ENCODE measurements at regions not wholly inside any gene's neighbourhood (a gene's known extent, or its start where the extent isn't known, plus 50 kb on each side); places are given as distances from the start of the nearest gene placed in this dataset.

DNA sequence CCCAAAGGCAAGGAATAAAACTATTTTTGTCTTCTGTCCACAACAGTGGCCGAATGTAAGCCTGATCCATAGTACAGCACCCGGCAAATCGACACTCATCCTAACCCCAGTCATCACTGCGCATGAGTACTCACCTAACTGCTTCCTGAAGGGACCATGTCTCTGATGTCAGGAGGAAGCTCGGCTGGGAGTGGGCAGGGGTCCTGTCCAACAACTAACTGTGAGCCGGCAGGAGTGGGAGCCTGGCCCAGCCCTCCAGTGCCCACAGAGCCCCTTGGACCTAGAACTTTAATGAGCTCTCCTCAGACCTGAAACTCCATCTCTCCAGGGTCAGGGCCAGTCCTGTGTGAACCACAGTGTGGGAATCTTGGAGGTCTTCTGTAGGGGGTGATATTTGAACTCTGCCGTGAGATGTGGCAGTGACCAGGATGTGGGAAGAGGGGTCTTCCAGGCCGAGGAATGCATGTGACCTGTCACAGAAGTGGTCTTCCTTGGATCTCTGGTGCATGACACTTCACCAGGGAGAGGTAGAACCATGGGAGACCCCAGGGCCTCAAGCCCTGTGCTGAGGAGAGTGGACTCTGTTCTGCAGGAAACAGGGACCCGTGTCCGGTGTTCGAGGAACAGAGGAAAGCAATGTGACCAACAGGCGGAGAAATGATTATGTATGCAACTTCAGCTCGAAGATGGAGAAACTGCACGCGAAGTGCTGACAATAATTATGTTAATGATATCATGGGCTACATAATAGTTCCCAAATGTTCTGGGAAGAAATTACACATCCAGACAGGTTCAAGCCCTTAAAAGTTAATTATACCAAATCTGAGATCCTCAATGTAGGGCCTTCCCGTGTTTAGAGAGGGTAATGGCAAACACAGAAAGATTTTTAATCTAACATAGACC is 240.1 kb upstream of the HDAC4 start:
- no peak for DNase-seq

DNA sequence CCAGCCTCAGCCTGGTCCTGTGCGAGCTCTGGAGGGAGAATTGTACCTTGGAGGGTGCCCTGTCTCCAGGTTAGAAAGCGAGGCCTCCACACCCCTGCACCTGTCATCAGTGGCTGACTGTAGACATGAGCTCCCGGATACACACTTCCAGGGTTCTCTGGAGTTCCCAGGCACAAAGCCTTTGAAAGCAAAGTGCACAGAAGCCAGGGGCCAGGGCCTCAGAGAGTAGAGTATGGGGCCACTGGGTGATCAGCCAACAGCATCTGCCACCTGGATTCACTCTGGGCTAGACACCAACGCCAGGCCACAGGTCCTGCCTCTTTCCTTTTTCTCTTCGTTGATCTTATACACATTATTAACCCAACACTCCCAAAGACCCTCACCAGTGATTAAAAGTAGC is 239.4 kb upstream of the HDAC4 start:
- no peak for DNase-seq

DNA sequence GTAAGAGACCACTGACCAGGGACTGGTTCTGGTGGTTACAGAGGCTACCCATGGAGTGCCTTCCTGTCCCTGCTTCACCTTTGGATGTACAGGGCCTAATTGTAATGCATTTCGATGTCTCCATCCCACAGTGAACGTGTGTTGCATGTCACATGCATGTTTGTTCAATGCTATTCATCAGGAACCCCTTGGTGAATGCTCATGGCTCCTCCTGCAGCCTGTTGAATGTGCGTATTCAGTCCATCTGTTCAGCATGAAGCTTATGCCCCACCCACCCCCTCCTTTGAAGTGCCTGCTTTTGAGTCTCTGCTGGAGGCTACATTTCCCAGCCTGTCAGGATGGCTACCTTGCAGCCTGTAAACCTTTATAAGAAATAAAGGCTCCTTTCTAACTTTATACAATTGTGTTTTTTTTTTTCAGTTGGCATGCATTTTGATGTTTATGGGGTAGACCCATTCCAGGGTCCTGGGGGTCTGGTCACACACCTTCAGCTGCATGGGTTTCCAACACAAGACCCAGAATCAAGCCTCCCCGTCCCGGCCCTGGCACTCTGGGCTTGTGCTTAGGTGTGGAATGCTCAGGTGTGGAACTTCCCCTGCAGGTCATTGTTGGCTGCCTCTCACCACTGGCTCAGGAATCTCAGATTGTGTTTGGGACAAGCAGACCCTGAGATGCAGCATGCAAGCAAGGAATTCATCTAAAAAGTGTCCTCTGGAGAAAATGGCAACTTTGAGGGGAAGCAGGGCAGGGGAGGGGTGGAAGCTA is 238.8 kb upstream of the HDAC4 start:
- DNase-seq = no peak

DNA sequence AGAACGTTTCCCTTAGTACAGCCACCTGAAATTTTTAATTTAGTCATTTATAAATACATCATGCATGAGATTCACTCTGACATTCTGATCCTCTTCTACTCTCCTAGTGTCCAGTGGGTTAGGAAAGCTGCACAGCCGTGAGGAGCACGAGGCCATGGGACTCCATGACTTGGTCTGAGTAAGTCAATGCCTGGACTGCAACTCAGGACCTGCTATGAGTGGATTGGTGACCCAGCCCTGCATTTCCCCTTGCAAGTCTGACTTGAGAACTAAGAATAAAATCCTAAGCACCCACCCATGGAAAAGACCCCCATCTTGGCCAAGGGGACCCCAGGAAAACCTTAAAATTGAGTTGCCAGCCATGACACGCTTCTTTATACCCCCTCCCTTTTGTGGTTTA is 237.6 kb upstream of the HDAC4 start:
- DNase-seq = no peak

DNA sequence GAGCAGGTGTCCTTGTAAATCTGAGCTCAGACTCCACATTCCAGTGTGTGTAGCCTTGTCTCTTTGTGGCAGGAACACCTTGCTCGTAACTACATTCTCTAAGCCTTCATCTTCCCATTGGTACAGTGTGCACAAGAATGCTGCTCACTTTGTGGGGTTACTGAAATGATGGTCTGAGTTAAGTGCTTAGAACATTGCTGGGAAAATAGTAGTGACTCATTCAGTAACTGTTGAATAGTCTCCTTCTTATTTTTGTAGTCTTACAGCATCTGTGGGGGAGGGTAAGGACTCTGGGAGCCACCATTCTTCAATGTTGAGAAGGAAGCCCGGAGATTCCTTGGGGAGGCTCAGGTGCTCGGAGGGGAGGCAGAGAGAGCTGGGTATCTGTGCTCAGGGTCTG is 236.0 kb upstream of the HDAC4 start:
- no peak for DNase-seq

DNA sequence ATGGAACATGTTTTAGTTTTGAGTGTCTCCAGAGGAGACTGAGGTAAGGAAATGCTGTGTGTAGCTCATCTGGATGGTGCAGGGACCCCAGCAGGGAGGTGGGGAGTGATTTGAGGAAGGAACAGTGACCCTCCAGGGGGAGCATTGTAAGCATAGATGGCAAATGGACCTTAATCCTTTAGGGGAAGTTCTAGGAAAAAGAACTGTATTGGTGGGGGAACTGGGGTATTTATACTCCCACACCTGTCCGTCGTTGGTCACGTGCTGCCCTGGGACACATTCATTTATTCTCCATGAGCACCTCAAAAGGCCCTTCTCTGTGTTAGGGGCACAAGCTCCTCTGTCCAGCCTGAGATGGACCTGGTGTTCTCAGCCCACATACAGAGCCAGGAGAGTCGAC is 233.9 kb upstream of the HDAC4 start:
- DNase-seq = no peak

DNA sequence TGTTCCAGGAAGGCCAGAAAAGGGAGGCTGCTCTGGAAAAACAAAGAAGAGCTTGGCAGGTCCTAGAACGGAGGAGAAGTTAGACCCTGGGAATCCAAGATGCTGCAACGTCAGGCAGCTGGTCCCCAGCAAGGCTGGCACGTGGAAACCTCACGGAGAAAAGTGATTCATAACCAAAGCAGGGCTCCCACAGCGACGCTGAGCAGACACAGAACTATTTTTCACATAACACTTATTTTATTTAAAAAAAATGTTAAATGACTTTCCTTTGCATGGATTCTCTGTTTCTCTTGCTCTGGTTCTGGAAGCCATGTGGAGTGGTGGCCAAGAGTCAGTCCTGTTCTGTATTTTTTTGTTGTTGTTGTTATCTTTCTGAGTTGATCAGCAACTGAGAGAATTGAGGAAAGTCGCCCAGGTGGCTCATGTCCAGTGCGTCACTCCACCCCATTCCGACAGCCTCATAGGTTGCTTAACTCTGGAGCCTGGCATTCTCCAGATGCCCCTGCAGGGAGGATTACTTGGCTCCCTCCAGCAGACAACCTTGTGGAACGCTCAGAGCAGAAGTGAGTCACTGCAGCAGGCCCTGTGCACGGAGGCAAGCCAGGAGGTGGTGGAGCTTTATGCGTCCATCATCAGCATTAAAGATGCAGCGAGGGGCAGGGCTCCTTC is 229.9 kb upstream of the HDAC4 start:
- DNase-seq = no peak

DNA sequence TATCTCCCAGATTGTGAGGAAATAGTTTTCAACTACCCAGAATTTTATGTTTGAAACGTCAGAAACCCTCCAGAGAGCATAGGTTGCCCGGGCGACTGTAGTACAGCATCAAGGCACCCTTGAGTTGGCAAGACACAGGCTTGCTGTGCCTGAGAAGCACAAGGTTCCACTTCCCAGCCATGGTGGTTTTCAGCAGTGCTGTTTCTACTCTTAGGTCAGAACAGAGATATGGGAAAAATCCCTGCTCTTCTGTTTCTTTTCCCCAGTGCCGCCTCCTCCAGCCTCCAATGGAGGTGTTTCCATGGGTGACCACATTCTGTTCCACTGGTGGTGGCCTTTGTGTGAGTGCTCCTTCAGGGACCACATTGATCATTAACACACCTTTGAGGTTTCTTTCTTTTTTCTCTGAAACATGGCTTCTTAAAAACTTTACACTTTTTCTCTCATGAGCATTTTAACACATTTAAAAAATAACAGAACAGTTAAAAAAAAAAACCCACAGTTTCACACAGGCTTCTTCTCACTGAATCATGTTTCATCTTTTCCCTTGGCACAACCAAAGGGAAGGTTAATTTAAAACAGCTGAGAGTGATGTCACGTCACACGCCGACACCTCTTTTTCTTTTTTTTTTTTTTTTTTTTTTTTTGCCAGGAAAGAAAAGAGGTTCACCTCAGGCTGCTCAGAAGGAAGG is 229.3 kb upstream of the HDAC4 start:
- no peak for DNase-seq

DNA sequence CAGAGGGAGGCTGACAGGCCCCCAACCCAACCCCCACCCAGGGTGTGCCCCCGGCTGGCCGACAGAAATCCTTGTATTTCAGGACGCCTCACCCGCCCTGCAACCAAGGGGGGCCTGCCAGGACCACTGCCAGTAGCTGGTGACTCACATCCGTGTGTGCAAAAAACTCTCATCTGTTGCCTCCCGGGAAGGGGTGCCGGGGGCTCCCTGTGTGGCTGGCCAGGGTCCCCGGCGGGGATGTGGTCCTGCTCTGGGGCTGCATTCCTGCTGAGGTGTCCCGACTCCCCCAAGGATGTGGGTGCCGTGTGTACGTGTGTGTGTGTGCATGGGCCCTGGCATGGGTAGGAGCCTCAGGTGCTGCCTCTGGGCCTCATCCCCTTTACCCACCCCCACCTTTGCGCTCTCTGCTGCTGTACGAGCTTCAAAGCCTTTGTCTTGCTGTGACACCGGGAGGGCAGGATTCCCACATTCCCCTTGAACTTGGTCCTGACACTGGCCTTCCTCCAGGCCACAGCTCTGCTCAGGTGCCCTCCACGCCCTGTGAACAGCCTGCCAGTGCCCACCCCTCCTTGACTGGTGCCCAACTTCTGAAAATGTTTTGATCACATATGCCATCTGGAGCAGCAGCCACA is 226.3 kb upstream of the HDAC4 start:
- no peak for DNase-seq

DNA sequence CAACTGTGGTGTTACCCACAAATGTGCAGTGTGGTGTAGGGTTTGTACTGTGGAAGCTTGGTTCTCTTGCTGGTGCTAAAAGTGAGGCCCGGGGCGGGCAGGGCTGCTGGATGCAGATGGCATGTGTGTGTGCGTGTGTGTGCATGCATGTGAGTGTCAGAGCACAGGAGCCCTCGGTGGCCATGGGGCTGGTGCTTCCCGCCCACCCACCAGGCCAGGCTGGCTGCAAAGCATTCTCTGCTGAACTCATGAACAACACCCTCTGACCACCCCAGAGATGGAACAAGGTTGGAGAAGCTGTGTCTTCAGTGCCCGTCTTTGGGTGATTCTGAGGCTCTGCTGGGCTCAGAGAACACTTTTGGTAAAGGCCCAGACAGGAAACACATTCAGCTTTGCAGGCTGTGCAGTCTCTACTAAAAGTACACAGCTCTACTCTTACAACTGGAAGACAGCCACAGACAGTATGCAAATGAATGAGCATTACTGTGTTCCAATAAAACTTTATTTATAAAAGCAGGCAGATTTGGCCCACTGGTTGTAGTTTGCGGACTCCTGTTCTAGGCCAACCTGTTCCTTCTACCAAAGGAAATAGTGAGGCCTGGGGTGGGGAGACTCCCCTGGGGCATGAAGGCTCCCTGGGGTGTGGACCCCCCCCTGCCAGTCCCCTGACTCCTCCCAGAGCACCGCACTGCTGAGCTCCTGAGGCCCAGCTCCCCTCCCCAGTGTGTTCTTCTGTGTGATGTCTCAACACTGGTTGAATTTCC is 225.3 kb upstream of the HDAC4 start:
- DNase-seq = no peak

DNA sequence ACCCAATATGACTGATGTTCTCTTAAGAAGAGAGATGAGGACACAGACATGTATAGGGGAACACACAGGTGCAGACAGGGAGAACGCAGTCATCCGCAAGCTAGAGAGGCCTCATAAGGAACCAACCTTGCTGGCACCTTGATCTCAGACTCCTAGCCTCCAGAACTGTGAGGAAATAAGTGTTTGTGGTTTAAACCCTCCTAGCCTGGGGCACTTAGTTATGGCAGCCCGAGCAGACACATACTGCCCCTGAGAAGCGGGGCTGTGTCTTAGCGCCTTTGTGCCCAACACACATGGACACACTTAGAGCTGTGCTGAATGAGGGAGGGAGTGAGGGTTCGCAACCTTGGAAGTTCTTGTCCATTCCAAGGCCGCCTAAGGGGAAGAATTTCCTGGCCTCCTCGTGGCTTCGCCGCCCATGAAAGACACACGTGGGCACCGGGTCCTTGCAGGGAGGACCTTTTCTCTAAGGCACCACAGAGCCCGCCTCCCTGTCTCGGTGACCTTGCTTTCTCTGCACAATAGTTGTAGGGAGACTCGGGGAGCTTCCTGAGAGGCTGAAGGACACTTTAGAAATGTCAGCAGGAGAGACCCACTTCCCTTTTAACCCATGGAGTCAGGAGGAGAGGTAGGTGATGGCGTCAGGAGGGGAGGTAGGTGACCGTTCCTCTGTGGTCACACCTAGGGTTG is 224.5 kb upstream of the HDAC4 start:
- DNase-seq = no peak

DNA sequence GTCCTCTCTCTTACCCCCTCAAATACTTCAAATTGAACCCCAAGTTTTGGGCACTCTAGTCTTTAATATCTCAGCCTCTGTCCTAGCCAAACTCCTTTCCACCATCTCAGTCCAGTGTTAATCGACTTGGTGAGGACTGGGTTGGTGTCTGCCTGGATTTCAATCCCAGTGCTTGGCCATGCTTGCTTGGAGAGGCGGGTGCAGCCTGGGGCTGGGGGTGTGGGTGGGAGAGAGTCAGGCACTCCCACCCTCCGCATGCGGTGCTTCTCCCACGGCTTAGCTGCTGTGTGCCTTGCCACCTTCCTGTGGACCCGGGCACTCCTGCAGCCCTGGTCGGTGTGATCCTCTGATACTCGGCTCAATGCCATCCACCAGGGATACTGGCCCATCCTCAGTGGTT is 220.8 kb upstream of the HDAC4 start:
- no peak for DNase-seq

DNA sequence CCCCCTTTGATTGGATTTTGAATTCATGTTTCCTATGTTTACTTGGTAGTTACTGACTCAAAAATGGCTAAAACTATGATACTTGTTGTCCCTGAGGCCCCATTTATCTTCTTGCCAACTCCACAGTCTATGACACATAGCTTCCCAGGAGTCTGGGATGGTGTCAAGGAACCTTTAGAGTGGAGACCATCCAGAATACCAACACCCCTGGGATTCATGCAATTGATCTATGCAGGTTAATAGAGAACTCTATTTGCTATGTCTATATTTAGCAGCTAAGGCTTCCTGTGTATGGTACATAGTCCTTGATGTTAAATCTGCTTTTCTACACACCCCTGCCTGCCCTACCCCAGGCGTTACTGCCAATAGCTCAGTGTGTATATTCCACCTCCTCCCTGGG is 218.5 kb upstream of the HDAC4 start:
- no peak for DNase-seq

DNA sequence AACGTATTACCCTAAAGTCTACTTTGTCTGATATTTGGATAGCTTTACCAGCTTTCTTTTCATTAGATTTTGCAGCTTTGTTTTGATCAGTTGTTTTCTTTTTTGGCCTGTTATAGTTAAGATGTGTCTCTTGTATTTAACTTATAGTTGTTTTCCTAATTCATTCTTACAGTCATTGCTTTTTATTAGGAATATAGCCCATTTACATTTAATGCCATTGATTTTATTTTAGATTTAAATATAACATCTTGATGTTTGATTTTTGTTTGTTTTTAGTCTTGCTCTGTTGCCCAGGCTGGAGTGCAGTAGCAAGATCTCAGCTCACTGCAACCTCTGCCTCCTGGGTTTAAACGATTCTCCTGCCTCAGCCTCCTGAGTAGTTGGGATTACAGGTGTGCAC is 215.9 kb upstream of the HDAC4 start:
- DNase-seq = no peak

DNA sequence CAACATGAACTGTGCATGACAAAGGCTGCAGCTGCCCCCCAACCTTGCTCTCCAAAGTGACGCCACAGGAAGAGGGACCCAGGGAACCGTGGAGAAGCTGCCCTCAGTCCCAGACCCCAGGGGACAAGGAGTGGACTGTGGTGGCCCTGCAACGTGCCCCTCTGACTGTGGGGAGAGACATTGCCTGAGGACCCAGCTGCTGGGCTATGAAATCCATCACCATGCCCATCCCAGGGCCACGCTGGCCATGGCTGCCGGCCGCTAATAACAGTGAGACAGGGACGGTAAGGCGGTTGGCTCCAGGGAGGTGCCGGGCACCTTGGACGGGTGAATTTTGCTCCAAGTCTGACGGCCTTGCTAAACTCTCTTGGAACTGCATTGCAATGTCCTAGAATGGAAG is 211.3 kb upstream of the HDAC4 start:
- DNase-seq = no peak

DNA sequence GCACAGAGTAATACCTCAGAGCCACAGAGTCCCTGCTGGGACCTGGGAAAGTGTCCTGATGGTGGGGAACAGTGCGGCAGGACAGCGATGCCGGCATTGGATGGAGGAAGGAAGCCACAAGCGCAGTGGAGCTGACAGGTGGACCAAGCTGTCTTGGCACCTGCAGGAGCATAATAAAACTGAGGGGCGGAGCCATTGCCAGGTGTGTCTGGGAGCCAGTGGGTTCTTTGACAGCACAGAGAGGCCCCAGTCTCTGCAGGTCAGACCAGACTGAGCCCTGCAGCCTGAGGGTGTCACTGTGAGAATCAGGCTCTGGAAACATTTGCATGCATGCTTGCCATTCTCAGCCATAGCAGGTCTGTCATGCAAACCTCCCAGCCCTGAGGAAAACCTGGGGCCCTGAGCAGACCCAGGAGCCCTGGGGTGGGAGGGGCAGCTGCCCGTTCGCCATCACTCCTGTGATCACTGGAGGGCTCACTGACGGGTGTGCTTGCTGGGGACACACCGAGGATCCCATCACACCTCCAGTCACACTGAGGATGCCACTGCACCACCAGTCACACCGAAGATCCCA is 210.5 kb upstream of the HDAC4 start:
- DNase-seq = no peak

DNA sequence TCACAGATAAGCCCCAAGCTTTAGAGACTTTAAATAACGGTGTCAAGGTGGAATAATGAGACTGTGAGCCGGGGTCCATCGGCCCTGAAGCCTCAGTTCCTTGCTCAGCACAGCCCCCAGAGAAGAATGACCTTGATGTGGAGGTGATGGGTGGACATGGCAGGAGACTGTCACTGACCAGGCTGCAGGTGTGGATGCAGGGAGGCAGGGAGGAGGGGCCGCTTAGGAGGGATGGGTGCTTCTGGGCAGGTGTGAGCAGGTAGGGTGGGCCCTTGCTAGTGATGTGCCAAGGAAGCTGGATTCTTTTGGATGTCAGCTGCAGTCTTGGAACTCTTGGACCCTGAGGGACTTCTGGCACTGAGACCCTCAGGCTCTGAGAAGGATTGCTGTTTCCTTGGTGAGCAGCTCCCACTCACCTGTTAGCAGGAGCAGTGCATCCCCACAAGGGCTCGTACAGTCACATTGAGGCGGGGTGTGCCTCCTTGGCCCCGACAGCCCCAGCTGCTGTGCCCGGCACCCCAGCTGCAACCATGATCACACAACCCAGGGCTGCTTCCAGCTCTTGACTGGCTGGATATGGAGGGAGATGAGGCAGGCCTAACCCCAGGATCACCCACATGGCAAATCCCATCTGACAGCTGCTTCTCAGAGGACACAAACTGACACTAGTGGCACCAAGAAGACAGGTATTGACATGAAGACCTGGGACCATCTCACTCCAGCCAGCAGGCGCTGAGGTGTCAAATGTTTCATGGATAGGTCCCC is 209.8 kb upstream of the HDAC4 start:
- no peak for DNase-seq

DNA sequence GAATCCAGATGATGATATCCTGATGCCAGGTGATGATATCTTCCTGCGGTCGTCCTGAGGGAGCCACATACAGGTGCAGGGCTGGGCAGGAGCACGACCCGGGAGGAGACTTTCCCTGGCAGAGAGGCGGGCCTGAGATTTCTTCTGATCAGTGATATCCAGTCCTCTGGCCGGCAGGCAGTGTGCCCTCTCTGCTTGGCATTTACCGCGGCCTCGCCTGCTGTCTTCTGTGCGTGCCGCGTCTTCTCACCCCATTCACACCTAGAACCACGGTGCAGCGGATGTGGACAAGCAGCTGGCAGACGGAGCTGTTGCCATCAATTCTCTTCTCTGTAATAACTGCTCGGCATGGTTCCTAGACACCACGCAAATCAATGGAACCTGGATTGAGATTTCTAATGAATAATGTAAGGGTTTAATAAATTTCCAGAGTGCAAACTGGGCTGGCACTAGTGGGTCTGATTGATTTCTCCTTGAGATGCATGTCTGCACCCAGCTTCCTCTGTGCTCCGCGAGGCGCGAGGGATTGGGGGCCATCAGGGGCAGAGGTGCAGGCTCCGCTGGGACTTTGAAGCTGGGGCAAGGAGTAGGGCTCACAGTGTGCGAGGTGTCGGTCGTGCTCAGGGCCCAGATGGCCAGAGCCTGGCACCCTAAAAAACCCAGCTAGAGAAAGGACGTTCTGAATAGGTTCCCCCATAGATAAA is 208.9 kb upstream of the HDAC4 start:
- DNase-seq = no peak

DNA sequence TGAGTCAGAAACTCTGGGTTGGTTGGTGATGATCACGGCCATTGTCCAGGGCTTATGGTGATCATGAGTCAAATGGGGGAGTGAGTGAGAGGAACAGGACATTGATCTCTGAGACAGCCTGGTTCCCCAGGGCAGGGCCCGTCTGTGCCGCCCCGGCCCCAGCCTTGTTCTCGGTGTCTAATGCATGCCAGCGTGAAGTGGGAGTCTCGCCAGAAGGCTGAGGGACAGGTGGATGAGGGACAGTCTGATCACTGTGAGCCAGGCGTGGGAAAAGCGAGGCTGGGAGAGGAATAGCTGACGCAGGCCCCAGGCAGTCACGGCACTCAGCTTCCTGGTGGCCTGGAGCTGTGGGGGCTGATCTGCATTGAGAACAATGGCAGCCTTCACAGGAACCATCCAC is 208.3 kb upstream of the HDAC4 start:
- DNase-seq = no peak

Measured in SHP77 (cell line).